ENCODE measurements at regions not wholly inside any gene's neighbourhood (a gene's known extent, or its start where the extent isn't known, plus 50 kb on each side); places are given as distances from the start of the nearest gene placed in this dataset.

GRCh38 chr13:90498096-90498495 lies 849.4 kb upstream of the MIR17HG start:
- DNase-seq, result no peak
- Histone ChIP-seq H3K4me1 (ENCODE audit: control extremely low read depth in 1 of 4, control insufficient read depth in 4 of 4, insufficient read depth in 4 of 4, low read length in 3 of 4) (no peaks in the 10 kb centered on the region), H3K9me3 (ENCODE audit: control extremely low read depth in 1 of 5, control insufficient read depth in 4 of 5, insufficient read depth in 2 of 5, low read depth in 1 of 5, low read length in 4 of 5) (peaks cover 0 to 7% (median 0%) of the 10 kb centered on the region in 5 experiments), H3K36me3 (ENCODE audit: control insufficient read depth in 4 of 4, insufficient read depth in 4 of 4, low read length in 3 of 4) (no peaks in the 10 kb centered on the region), H3K27me3 (replicated peaks in 2 of 5; ENCODE audit: control insufficient read depth in 4 of 5, insufficient read depth in 5 of 5, low read length in 4 of 5) (no peaks in the 10 kb centered on the region), H3K4me3 (ENCODE audit: control insufficient read depth in 1 of 7, extremely low read depth in 1 of 7, insufficient read depth in 4 of 7, low read depth in 2 of 7, low read length in 6 of 7) (no peak overlapping the region), H3K27ac (ENCODE audit: insufficient read depth in 1 of 2, low read depth in 1 of 2, low read length in 2 of 2, poor library complexity in 1 of 2, severe bottlenecking in 2 of 2) (no peak overlapping the region)
- POLR2A ChIA-PET, result no interaction called here
- CTCF ChIA-PET, result no interaction called here
- no CpG with 5 or more reads among the region's 1 CpG for WGBS (ENCODE audit: insufficient coverage)

GRCh38 chr13:90498816-90499215 lies 848.7 kb upstream of the MIR17HG start:
- POLR2A ChIA-PET, result no interaction called here
- Histone ChIP-seq H3K4me3 (ENCODE audit: control insufficient read depth in 1 of 7, extremely low read depth in 1 of 7, insufficient read depth in 4 of 7, low read depth in 2 of 7, low read length in 6 of 7) (no peak overlapping the region), H3K9me3 (ENCODE audit: control extremely low read depth in 1 of 5, control insufficient read depth in 4 of 5, insufficient read depth in 2 of 5, low read depth in 1 of 5, low read length in 4 of 5) (peaks cover 0 to 2% (median 0%) of the 10 kb centered on the region in 5 experiments), H3K27ac (ENCODE audit: insufficient read depth in 1 of 2, low read depth in 1 of 2, low read length in 2 of 2, poor library complexity in 1 of 2, severe bottlenecking in 2 of 2) (no peak overlapping the region), H3K27me3 (replicated peaks in 2 of 5; ENCODE audit: control insufficient read depth in 4 of 5, insufficient read depth in 5 of 5, low read length in 4 of 5) (no peaks in the 10 kb centered on the region), H3K4me1 (ENCODE audit: control extremely low read depth in 1 of 4, control insufficient read depth in 4 of 4, insufficient read depth in 4 of 4, low read length in 3 of 4) (no peaks in the 10 kb centered on the region), H3K36me3 (ENCODE audit: control insufficient read depth in 4 of 4, insufficient read depth in 4 of 4, low read length in 3 of 4) (no peaks in the 10 kb centered on the region)
- DNase-seq, result no peak
- no CpG with 5 or more reads among the region's 1 CpG for WGBS (ENCODE audit: insufficient coverage)
- CTCF ChIA-PET, result no interaction called here

- WGBS (ENCODE audit: insufficient coverage), result no CpG with 5 or more reads among the region's 2 CpGs
- no peaks in the 10 kb centered on the region for H3K36me3 ChIP-seq (ENCODE audit: control insufficient read depth in 4 of 4, insufficient read depth in 4 of 4, low read length in 3 of 4)
- H3K27me3 ChIP-seq (replicated peaks in 2 of 5; ENCODE audit: control insufficient read depth in 4 of 5, insufficient read depth in 5 of 5, low read length in 4 of 5), result no peaks in the 10 kb centered on the region
- no peaks in the 10 kb centered on the region for H3K4me1 ChIP-seq (ENCODE audit: control extremely low read depth in 1 of 4, control insufficient read depth in 4 of 4, insufficient read depth in 4 of 4, low read length in 3 of 4)
- ChIA-PET CTCF (interaction anchor here (0.6 kb wide), 1 partner anchor 13 kb away, joined by 3 read pairs; no protein-coding TSS in a partner anchor), POLR2A (no interaction called here)
- DNase-seq, result no peak
- no peaks in the 10 kb centered on the region for H3K9me3 ChIP-seq (ENCODE audit: control extremely low read depth in 1 of 5, control insufficient read depth in 4 of 5, insufficient read depth in 2 of 5, low read depth in 1 of 5, low read length in 4 of 5)
- no peak overlapping the region for H3K4me3 ChIP-seq (ENCODE audit: control insufficient read depth in 1 of 7, extremely low read depth in 1 of 7, insufficient read depth in 4 of 7, low read depth in 2 of 7, low read length in 6 of 7)
- no peak overlapping the region for H3K27ac ChIP-seq (ENCODE audit: insufficient read depth in 1 of 2, low read depth in 1 of 2, low read length in 2 of 2, poor library complexity in 1 of 2, severe bottlenecking in 2 of 2)
Observed at GRCh38 chr13:90500569-90500968, 846.9 kb upstream of the MIR17HG start.

GRCh38 chr13:90502153-90502552 lies 845.3 kb upstream of the MIR17HG start:
- 90% methylated on average over 1 of the region's 1 CpG for WGBS (ENCODE audit: insufficient coverage)
- no peak for DNase-seq
- no peaks in the 10 kb centered on the region for H3K27me3 ChIP-seq (replicated peaks in 2 of 5; ENCODE audit: control insufficient read depth in 4 of 5, insufficient read depth in 5 of 5, low read length in 4 of 5)
- no peaks in the 10 kb centered on the region for H3K9me3 ChIP-seq (ENCODE audit: control extremely low read depth in 1 of 5, control insufficient read depth in 4 of 5, insufficient read depth in 2 of 5, low read depth in 1 of 5, low read length in 4 of 5)
- H3K36me3 ChIP-seq (ENCODE audit: control insufficient read depth in 4 of 4, insufficient read depth in 4 of 4, low read length in 3 of 4), result no peaks in the 10 kb centered on the region
- ChIA-PET CTCF (no interaction called here), POLR2A (no interaction called here)
- no peaks in the 10 kb centered on the region for H3K4me1 ChIP-seq (ENCODE audit: control extremely low read depth in 1 of 4, control insufficient read depth in 4 of 4, insufficient read depth in 4 of 4, low read length in 3 of 4)
- no peak overlapping the region for H3K4me3 ChIP-seq (ENCODE audit: control insufficient read depth in 1 of 7, extremely low read depth in 1 of 7, insufficient read depth in 4 of 7, low read depth in 2 of 7, low read length in 6 of 7)
- H3K27ac ChIP-seq (ENCODE audit: insufficient read depth in 1 of 2, low read depth in 1 of 2, low read length in 2 of 2, poor library complexity in 1 of 2, severe bottlenecking in 2 of 2), result no peak overlapping the region

GRCh38 chr13:90502762-90503161 lies 844.7 kb upstream of the MIR17HG start:
- Histone ChIP-seq H3K36me3 (ENCODE audit: control insufficient read depth in 4 of 4, insufficient read depth in 4 of 4, low read length in 3 of 4) (no peaks in the 10 kb centered on the region), H3K27ac (ENCODE audit: insufficient read depth in 1 of 2, low read depth in 1 of 2, low read length in 2 of 2, poor library complexity in 1 of 2, severe bottlenecking in 2 of 2) (no peak overlapping the region), H3K4me3 (ENCODE audit: control insufficient read depth in 1 of 7, extremely low read depth in 1 of 7, insufficient read depth in 4 of 7, low read depth in 2 of 7, low read length in 6 of 7) (no peak overlapping the region), H3K9me3 (ENCODE audit: control extremely low read depth in 1 of 5, control insufficient read depth in 4 of 5, insufficient read depth in 2 of 5, low read depth in 1 of 5, low read length in 4 of 5) (no peaks in the 10 kb centered on the region), H3K4me1 (ENCODE audit: control extremely low read depth in 1 of 4, control insufficient read depth in 4 of 4, insufficient read depth in 4 of 4, low read length in 3 of 4) (no peaks in the 10 kb centered on the region), H3K27me3 (replicated peaks in 2 of 5; ENCODE audit: control insufficient read depth in 4 of 5, insufficient read depth in 5 of 5, low read length in 4 of 5) (no peaks in the 10 kb centered on the region)
- WGBS (ENCODE audit: insufficient coverage), result 89% methylated on average over 2 of the region's 2 CpGs
- ChIA-PET CTCF (interaction anchor here (0.6 kb wide), 1 partner anchor 793 kb away, joined by 3 read pairs; no protein-coding TSS in a partner anchor), POLR2A (no interaction called here)
- no peak for DNase-seq

GRCh38 chr13:90510319-90510718 lies 837.2 kb upstream of the MIR17HG start:
- Histone ChIP-seq H3K9me3 (ENCODE audit: control extremely low read depth in 1 of 5, control insufficient read depth in 4 of 5, insufficient read depth in 2 of 5, low read depth in 1 of 5, low read length in 4 of 5) (no peaks in the 10 kb centered on the region), H3K36me3 (ENCODE audit: control insufficient read depth in 4 of 4, insufficient read depth in 4 of 4, low read length in 3 of 4) (no peaks in the 10 kb centered on the region), H3K27me3 (replicated peaks in 2 of 5; ENCODE audit: control insufficient read depth in 4 of 5, insufficient read depth in 5 of 5, low read length in 4 of 5) (no peaks in the 10 kb centered on the region), H3K27ac (ENCODE audit: insufficient read depth in 1 of 2, low read depth in 1 of 2, low read length in 2 of 2, poor library complexity in 1 of 2, severe bottlenecking in 2 of 2) (no peak overlapping the region), H3K4me3 (ENCODE audit: control insufficient read depth in 1 of 7, extremely low read depth in 1 of 7, insufficient read depth in 4 of 7, low read depth in 2 of 7, low read length in 6 of 7) (no peak overlapping the region), H3K4me1 (ENCODE audit: control extremely low read depth in 1 of 4, control insufficient read depth in 4 of 4, insufficient read depth in 4 of 4, low read length in 3 of 4) (no peaks in the 10 kb centered on the region)
- ChIA-PET CTCF (interaction anchor here (1.1 kb wide), 1 partner anchor 15 kb away, joined by 3 read pairs; no protein-coding TSS in a partner anchor), POLR2A (interaction anchor here (0.6 kb wide), 1 partner anchor 172 kb away, joined by 3 read pairs; no protein-coding TSS in a partner anchor)
- WGBS (ENCODE audit: insufficient coverage), result no CpG with 5 or more reads among the region's 2 CpGs
- DNase-seq, result no peak

- DNase-seq, result no peak
- no CpG with 5 or more reads among the region's 2 CpGs for WGBS (ENCODE audit: insufficient coverage)
- Histone ChIP-seq H3K27ac (ENCODE audit: insufficient read depth in 1 of 2, low read depth in 1 of 2, low read length in 2 of 2, poor library complexity in 1 of 2, severe bottlenecking in 2 of 2) (no peak overlapping the region), H3K4me3 (ENCODE audit: control insufficient read depth in 1 of 7, extremely low read depth in 1 of 7, insufficient read depth in 4 of 7, low read depth in 2 of 7, low read length in 6 of 7) (no peak overlapping the region), H3K27me3 (replicated peaks in 2 of 5; ENCODE audit: control insufficient read depth in 4 of 5, insufficient read depth in 5 of 5, low read length in 4 of 5) (no peaks in the 10 kb centered on the region), H3K9me3 (ENCODE audit: control extremely low read depth in 1 of 5, control insufficient read depth in 4 of 5, insufficient read depth in 2 of 5, low read depth in 1 of 5, low read length in 4 of 5) (no peaks in the 10 kb centered on the region), H3K36me3 (ENCODE audit: control insufficient read depth in 4 of 4, insufficient read depth in 4 of 4, low read length in 3 of 4) (no peaks in the 10 kb centered on the region), H3K4me1 (ENCODE audit: control extremely low read depth in 1 of 4, control insufficient read depth in 4 of 4, insufficient read depth in 4 of 4, low read length in 3 of 4) (no peaks in the 10 kb centered on the region)
- ChIA-PET POLR2A (no interaction called here), CTCF (no interaction called here)
Observed at GRCh38 chr13:90511903-90512302, 835.6 kb upstream of the MIR17HG start.
